ENCODE measurements at regions not wholly inside any gene's neighbourhood (a gene's known extent, or its start where the extent isn't known, plus 50 kb on each side); places are given as distances from the start of the nearest gene placed in this dataset.

DNA sequence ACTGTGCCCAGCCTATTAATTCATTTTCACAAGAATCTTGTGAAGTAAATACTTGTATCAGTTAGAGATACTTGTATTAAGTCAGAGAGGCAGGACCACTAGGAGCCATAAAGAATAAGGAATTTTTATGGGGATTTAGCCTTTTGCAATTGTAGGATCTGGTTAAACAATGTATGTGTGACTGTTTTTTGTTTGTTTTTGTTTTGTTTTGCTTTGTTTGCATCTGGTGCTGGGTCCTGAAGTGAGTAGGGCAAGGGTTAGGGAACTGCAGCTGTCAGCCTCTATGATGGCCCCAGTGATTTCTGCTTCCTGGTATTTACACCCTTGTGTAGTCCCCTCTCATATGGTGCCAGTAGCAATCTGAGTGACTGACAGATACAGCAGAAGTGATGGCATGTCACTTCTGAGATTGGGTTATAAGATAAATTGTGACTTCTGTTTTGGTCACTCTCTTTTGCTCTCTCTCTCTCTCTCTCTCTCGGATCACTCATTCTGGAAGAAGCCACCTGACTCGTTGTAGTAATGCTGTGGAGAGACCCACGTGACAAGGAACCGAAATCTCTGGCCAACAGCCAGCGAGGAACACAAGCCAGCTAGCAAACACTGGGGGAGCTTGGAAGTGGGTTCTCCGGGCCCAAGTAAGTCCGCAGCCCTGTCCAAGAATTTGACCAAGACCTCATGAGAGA lies 96.2 kb upstream of the MARK1 start (continued):
- TF ChIP-seq RFX5 (IDR thresholded peaks at IDR 0.05; ENCODE audit: borderline replicate concordance, low read depth, low read length) (no peak), SP2 (IDR thresholded peaks at IDR 0.05; ENCODE audit: low read length) (no peak), ASH2L (IDR thresholded peaks at IDR 0.05; ENCODE audit: low read length) (no peak), BACH1 (IDR thresholded peaks at IDR 0.05; ENCODE audit: low read length) (no peak), KDM1A (IDR thresholded peaks at IDR 0.05; ENCODE audit: borderline replicate concordance, low read length) (no peak), RBBP5 (IDR thresholded peaks at IDR 0.05; ENCODE audit: borderline replicate concordance, low read depth, low read length) (no peak)
- TF ChIP-seq, protein P1, sequence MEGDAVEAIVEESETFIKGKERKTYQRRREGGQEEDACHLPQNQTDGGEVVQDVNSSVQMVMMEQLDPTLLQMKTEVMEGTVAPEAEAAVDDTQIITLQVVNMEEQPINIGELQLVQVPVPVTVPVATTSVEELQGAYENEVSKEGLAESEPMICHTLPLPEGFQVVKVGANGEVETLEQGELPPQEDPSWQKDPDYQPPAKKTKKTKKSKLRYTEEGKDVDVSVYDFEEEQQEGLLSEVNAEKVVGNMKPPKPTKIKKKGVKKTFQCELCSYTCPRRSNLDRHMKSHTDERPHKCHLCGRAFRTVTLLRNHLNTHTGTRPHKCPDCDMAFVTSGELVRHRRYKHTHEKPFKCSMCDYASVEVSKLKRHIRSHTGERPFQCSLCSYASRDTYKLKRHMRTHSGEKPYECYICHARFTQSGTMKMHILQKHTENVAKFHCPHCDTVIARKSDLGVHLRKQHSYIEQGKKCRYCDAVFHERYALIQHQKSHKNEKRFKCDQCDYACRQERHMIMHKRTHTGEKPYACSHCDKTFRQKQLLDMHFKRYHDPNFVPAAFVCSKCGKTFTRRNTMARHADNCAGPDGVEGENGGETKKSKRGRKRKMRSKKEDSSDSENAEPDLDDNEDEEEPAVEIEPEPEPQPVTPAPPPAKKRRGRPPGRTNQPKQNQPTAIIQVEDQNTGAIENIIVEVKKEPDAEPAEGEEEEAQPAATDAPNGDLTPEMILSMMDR (IDR thresholded peaks at IDR 0.05; ENCODE audit: control extremely low read depth in 1 of 3, insufficient read depth in 1 of 3, low read depth in 1 of 3, low read length in 3 of 3) = no peak

All from H1 (cell line).